Fibroblast of lung (primary cell): ENCODE measurements at regions not wholly inside any gene's neighbourhood (a gene's known extent, or its start where the extent isn't known, plus 50 kb on each side); places are given as distances from the start of the nearest gene placed in this dataset.
"Not testable (repeated sequence)": the region's sequence is repeated elsewhere in the genome, so short reads cannot be mapped to it uniquely, and the experiment has no call there.

ENCODE experiments used
- EZH2 ChIP-seq: IDR thresholded peaks from 2 replicates; pipeline ENCODE4 v1.5.1; 2012; ENCODE audit warnings: low read length, control low read depth, mild to moderate bottlenecking; ENCODE audit errors: missing control alignments
- TF ChIP-seq, protein P1 (sequence below), 2 donors: IDR thresholded peaks in 1 of 2; conservative IDR thresholded peaks in 1 of 2; 1 replicate in 1 of 2; 2 replicates in 1 of 2; pipeline ENCODE4 v1.5.1; 2011 to 2012; ENCODE audit warnings: low read length in 2 of 2, control low read depth in 1 of 2, inconsistent platforms in 1 of 2, low read depth in 1 of 2, mild to moderate bottlenecking in 1 of 2

DNA sequence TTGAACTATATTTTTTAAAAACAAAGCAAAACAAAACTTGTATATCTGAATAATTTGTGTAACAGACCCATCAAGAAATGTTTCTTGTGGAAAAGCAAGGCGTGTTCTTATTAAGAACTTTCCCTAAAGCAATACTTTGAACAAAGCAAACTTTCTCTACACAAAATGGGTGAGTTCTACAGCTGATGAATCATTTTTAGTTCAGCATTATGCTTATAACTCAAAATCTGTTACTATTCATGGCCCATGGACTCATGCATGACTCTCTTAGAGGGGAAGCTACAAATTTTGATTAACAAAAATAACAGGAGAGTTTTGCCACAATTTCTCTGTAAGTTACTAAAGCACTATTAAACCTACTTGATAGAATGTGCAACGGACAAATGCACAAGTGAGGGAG is 412.0 kb downstream of the PRIM2 start:
- TF ChIP-seq, protein P1, sequence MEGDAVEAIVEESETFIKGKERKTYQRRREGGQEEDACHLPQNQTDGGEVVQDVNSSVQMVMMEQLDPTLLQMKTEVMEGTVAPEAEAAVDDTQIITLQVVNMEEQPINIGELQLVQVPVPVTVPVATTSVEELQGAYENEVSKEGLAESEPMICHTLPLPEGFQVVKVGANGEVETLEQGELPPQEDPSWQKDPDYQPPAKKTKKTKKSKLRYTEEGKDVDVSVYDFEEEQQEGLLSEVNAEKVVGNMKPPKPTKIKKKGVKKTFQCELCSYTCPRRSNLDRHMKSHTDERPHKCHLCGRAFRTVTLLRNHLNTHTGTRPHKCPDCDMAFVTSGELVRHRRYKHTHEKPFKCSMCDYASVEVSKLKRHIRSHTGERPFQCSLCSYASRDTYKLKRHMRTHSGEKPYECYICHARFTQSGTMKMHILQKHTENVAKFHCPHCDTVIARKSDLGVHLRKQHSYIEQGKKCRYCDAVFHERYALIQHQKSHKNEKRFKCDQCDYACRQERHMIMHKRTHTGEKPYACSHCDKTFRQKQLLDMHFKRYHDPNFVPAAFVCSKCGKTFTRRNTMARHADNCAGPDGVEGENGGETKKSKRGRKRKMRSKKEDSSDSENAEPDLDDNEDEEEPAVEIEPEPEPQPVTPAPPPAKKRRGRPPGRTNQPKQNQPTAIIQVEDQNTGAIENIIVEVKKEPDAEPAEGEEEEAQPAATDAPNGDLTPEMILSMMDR (conservative IDR thresholded peaks at IDR 0.05 in 1 of 2, IDR thresholded peaks at IDR 0.05 in 1 of 2; ENCODE audit: low read depth in 1 of 2, low read length in 2 of 2) = not testable (repeated sequence)
- TF ChIP-seq EZH2 = not testable (repeated sequence)
